ENCODE measurements at regions not wholly inside any gene's neighbourhood (a gene's known extent, or its start where the extent isn't known, plus 50 kb on each side); places are given as distances from the start of the nearest gene placed in this dataset.

GRCh38 chr5:36384845-36385244, 83.1 kb upstream of the RANBP3L start:
- TF ChIP-seq CTCF (IDR thresholded peaks at IDR 0.05; ENCODE audit: insufficient read depth, missing control alignments), result no peak
- DNase-seq (ENCODE audit: insufficient read length, low spot score), result no peak
- FAIRE-seq, result no peak

- no peak for DNase-seq (ENCODE audit: insufficient read length, low spot score)
- no peak for TF ChIP-seq CTCF (IDR thresholded peaks at IDR 0.05; ENCODE audit: insufficient read depth, missing control alignments)
- no peak for FAIRE-seq
These were observed 83.8 kb upstream of the RANBP3L start for GRCh38 chr5:36385495-36385894.

GRCh38 chr5:36388288-36388687, 86.6 kb upstream of the RANBP3L start:
- no peak for FAIRE-seq
- DNase-seq (ENCODE audit: insufficient read length, low spot score), result no peak
- TF ChIP-seq CTCF (IDR thresholded peaks at IDR 0.05; ENCODE audit: insufficient read depth, missing control alignments), result no peak

GRCh38 chr5:36389245-36389644, 87.5 kb upstream of the RANBP3L start:
- FAIRE-seq (no peak), DNase-seq (ENCODE audit: insufficient read length, low spot score) (no peak)
- no peak for TF ChIP-seq CTCF (IDR thresholded peaks at IDR 0.05; ENCODE audit: insufficient read depth, missing control alignments)

GRCh38 chr5:36390640-36391039, 88.9 kb upstream of the RANBP3L start:
- no peak for TF ChIP-seq CTCF (IDR thresholded peaks at IDR 0.05; ENCODE audit: insufficient read depth, missing control alignments)
- no peak for DNase-seq (ENCODE audit: insufficient read length, low spot score)
- no peak for FAIRE-seq

GRCh38 chr5:36392186-36392585, 90.5 kb upstream of the RANBP3L start:
- no peak for TF ChIP-seq CTCF (IDR thresholded peaks at IDR 0.05; ENCODE audit: insufficient read depth, missing control alignments)
- DNase-seq (ENCODE audit: insufficient read length, low spot score) (no peak), FAIRE-seq (no peak)

GRCh38 chr5:36392818-36393217, 91.1 kb upstream of the RANBP3L start:
- FAIRE-seq (no peak), DNase-seq (ENCODE audit: insufficient read length, low spot score) (no peak)
- TF ChIP-seq CTCF (IDR thresholded peaks at IDR 0.05; ENCODE audit: insufficient read depth, missing control alignments), result no peak

All from D721Med (cell line).